KOPT-K1 (cell line): ENCODE measurements at regions not wholly inside any gene's neighbourhood (a gene's known extent, or its start where the extent isn't known, plus 50 kb on each side); places are given as distances from the start of the nearest gene placed in this dataset.
"Not testable (repeated sequence)": the region's sequence is repeated elsewhere in the genome, so short reads cannot be mapped to it uniquely, and the experiment has no call there.

Experiments
- H3K27ac ChIP-seq: fragments of 200-600 bp; sonication (generic); 2 replicates; pipeline ENCODE4 v1.5.1; 2016; ENCODE audit warnings: antibody characterized with exemption, mild to moderate bottlenecking, low read depth, low read length; ENCODE audit not compliant: poor library complexity, severe bottlenecking
- H3K36me3 ChIP-seq: fragments of 200-600 bp; sonication (generic); 2 replicates; pipeline ENCODE4 v1.5.1; 2017; ENCODE audit warnings: antibody characterized with exemption, mild to moderate bottlenecking, low read length, moderate library complexity; ENCODE audit not compliant: insufficient read depth
- H3K9me3 ChIP-seq: fragments of 200-600 bp; sonication (generic); 2 replicates; pipeline ENCODE4 v1.5.1; 2017; ENCODE audit warnings: antibody characterized with exemption, low read length, mild to moderate bottlenecking; ENCODE audit not compliant: insufficient read depth, poor library complexity, severe bottlenecking

DNA sequence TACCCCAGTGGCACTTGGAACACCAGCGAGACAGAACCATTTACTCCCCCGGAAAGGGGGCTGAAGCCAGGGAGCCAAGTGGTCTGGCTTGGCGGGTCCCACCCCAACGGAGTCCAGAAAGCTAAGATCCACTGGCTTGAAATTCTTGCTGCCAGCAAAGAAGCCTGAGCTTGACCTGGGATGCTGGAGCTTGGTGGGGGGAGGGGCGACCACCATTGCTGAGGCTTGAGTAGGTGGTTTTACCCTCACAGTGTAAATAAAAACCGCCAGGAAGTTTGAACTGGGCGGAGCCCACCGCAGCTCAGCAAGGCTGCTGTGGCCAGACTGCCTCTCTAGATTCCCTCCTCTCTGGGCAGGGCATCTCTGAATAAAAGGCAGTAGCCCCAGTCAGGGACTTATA is 62.8 kb downstream of the RPS24 start:
- H3K27ac ChIP-seq: peak overlapping the region; percentile 46
- H3K9me3 ChIP-seq, H3K36me3 ChIP-seq: not testable (repeated sequence)

DNA sequence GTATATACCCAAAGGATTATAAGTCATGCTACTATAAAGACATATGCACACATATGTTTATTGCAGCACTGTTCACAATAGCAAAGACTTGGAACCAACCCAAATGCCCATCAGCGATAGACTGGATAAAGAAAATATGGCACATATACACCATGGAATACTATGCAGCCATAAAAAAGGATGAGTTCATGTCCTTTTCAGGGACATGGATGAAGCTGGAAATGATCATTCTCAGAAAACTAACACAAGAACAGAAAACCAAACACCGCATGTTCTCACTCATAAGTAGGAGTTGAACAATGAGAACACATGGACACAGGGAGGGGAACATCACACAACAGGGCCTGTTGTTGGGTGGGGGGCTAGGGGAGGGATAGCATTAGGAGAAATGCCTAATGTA is 68.9 kb downstream of the RPS24 start:
- H3K9me3 ChIP-seq: peaks cover 28% of the 10 kb centered on the region
- not testable (repeated sequence) for H3K27ac ChIP-seq

DNA sequence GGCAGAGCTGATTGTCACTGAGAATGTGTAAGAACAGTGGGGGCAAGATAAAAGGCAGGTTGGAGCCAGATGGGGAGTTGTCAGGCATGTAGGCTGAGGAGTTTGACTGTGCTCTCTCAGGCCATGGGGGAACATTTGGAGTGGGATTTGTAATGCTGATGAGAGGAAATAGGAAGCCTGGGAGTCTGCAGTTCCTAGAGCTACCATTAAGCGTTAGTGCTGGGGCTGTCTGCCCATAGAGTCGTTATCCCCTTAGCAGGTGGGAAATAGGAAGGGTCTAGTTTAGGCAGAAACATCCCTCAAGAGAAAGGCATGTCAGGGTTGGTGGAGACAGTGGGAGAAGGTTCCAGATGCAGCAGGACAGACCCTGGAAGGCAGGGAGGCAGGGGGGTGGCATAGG is 75.5 kb downstream of the RPS24 start:
- Histone ChIP-seq H3K27ac (no peak overlapping the region), H3K36me3 (no peaks in the 10 kb centered on the region), H3K9me3 (peaks cover 36% of the 10 kb centered on the region)

More for the DNA sequence above, 68.9 kb downstream of the RPS24 start:
- not testable (repeated sequence) for H3K36me3 ChIP-seq

DNA sequence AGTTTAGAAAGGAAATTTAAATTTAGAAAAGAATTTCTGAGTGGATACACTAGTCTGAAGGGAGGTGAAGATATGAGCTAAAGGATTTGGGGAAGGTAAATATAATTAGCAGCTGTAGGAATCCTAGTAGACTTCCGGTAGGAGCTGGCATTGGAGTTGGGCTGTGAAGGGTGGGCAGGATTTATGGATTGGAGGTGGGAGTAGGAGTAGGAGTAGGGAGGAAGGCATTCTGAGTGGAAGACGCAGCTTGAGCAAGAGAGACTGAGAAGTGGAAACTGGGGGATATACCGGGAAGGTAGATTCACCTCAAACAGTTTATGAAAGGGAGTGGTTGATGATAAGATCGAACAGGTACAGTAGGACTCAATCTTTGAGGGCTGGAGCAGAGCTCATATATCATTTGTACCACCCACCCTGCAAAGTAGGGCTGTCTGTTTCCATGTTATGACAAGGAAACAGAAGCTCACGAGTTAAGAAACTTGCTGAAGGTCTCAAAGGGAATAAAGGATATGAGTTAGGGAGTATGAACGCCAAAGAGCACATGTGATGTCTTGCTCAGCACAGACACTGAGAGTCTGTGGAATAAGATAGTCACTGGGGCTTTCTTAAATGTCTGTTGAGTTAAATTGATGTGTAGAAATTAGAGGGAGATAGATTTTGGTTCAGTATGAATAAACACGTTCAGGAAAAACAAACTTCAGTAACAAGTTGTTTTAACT is 81.6 kb downstream of the RPS24 start:
- Histone ChIP-seq H3K27ac (no peak overlapping the region), H3K9me3 (no peaks in the 10 kb centered on the region), H3K36me3 (no peaks in the 10 kb centered on the region)

DNA sequence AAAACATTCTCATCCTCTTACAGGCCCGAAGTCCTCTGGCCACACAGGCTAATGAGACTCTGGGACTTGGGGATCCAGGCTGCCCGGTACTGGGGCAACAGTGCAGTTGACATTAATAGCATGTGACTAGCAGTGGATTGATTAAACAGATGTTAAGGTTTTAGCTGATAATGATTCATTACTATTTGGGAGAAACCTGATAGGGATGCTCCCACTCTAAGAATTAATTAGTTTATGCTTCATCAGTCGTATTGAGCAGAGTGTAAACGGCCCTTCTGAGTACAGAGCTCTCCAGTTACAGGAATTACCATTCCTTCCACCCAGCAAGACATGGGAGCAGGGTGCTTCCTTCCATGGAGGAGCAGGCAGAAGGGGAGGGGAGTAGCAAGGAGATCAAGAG is 82.7 kb downstream of the RPS24 start:
- no peak overlapping the region for H3K27ac ChIP-seq
- no peaks in the 10 kb centered on the region for H3K36me3 ChIP-seq
- peaks cover 2% of the 10 kb centered on the region for H3K9me3 ChIP-seq

DNA sequence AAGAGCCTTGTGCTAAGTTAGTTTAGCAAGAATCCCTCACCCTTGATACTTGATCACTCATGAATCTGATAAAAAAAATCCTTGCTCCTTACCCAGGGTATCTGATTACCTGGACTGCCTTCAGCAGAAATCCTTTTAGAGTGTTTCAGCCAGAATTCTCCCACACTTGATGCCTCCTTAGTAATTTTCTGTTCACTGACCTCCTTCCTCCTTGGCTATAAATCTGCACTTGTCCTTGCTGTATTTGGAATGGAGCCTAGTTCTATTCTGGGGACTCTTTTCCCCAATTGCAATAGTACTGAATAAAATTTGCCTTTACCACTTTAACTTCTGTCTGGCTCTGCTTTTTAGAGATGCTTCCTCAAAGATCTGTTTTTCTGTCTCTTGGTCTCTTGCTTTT is 84.9 kb downstream of the RPS24 start:
- Histone ChIP-seq H3K36me3 (no peaks in the 10 kb centered on the region), H3K27ac (no peak overlapping the region), H3K9me3 (peaks cover 23% of the 10 kb centered on the region)

DNA sequence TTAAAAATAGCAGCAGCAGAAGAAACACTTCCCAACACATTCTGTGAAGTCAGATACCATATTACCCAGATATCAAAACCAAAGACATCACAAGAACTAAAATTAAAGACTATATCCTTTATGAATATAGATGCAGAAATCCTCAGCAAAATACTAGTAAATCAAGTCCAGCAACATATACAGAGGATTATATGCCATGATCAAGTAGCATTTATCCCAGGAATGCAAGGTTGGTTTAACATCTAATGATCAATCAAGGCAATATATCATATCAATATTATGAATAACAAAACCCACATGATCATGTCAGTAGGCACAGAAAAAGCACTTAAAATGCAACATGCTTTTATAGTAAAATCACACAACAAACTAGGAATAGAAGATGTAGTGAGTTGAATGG is 88.1 kb downstream of the RPS24 start:
- Histone ChIP-seq H3K36me3 (no peaks in the 10 kb centered on the region), H3K9me3 (peaks cover 23% of the 10 kb centered on the region), H3K27ac (no peak overlapping the region)

DNA sequence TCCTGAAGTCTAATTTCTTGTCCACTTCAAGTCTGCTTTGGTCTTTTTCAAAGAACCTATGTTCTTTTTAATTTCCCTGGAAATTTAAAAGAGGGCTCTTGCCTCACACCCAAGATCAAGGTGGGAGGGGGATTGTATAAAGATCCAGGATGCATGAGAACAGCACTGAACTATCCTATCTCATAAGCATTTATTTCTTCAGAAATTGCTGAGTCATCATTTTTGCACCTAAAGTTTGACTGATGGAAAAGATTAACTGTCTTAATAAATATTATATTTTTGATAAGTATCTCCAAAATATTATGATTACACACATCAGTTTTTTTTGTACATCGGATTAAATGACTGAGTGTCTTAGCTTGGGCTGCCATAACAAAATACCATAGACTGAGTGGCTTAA is 90.5 kb downstream of the RPS24 start:
- Histone ChIP-seq H3K27ac (no peak overlapping the region), H3K9me3 (peaks cover 23% of the 10 kb centered on the region), H3K36me3 (no peaks in the 10 kb centered on the region)

DNA sequence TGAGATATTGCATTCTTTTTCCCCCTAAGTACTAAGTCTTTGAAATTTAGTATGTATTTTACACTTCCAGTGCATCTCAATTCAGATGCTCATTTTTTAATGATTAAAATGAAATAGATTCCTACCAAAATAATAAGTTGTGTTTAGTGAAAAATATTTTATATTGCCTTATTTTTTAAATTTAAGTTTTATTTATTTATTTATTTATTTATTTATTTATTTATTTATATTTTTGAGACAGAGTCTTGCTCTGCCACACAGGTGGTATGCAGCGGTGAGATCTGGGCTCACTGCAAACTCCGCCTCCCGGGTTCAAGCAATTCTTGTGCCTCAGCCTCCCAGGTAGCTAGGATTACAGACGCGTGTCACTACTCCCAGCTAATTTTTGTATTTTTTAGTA is 95.5 kb downstream of the RPS24 start:
- Histone ChIP-seq H3K9me3 (no peaks in the 10 kb centered on the region), H3K27ac (no peak overlapping the region), H3K36me3 (no peaks in the 10 kb centered on the region)

DNA sequence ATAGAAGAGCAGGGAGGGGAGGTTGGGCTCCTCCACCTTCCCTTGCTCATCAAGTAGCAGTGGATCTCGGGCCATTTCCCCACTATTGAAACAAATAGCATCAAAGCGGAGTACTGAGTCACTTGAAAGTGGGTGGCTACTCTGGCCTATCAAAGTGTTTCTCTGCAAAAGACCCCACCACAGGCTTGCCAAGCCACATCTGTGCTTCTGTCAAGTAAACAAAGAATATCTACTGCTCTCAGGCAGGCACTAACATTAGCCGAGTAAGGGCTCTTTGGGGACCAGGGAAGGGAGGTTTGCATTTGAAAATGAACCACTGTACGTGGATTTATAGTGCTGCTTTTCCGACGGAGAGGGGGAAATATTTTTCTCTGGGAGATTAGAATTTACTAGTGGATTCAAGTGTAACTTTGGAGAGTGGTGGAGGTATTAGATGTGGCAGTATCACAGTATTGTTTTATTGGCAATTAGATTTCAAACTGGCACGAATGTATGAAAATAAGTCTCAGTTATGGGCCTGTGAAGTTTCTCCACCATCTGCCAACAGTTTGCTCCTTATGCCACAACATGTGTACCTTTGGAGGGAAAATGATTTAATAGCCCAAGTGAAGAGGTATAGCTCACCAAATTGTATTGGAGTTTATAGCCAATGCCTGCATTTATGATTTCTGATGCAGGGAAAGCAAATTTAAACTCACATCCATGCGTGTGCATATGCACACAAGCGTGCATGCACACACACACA is 97.5 kb downstream of the RPS24 start:
- no peak overlapping the region for H3K27ac ChIP-seq
- no peaks in the 10 kb centered on the region for H3K36me3 ChIP-seq
- no peaks in the 10 kb centered on the region for H3K9me3 ChIP-seq

DNA sequence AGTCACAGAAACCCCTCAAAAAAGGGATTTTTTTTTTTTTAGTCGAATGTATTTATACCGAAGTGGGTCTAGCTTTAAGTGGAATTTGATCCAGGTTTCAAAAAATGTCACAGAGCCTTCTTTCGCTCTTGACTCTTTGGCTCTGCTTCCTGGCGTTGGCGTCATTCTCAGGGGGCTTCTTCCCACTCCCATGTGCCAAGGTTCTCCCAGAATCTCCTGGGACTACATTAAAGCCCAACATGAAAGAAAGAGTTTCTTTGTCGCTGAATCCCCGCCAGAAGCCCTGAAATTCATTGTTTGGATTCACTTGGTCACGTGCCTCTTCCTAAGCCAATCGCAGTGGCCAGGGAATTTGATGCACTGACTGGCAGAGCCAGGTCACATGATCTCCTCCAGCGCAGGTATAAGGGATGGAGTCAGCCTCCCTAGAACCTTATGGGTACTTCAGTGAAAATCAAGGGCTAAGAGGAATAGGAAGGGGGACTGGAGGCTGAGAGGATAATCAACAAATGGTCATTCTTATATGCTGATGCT is 101.2 kb downstream of the RPS24 start:
- Histone ChIP-seq H3K27ac (no peak overlapping the region), H3K9me3 (no peaks in the 10 kb centered on the region), H3K36me3 (no peaks in the 10 kb centered on the region)

DNA sequence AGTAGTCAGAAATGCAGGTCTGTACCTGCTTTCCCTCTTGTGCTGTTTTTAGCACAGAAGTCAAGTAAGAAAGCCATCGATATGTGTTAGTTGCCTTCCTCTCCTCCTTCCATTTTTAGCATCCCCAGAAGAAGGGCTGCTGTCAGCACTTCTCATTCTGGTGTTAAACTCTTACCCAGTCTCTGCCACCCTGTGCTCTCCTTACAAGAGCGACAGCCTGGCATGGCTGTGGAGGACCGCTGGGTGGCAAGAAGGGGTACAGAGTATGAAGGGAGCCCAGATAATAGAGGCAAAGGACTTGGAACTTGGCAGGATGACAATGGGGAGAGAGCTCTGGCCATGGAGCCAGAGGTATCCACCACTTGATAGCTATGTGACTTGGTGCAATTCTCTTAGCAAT is 103.5 kb downstream of the RPS24 start:
- Histone ChIP-seq H3K36me3 (no peaks in the 10 kb centered on the region), H3K9me3 (peaks cover 7% of the 10 kb centered on the region), H3K27ac (no peak overlapping the region)

DNA sequence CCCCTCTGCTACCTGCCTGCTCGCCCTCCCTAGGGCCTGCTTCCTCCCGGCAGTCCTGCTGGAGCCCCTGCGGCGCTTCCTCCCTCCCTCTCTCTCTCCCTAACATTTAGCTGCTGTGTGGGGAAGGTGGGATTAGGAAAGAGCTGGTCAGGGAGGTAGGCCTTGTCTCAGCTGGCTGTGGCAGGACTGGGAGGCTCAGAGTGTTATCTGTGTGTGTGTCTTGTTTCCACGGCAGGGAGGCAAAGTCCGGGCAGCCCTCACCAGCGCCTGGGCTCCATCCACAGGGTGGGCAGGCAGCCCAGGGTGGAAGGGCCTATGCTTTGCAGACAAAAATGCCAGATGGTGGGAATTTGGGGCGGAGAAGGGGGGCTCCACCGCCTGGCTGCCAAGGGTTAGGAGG is 105.7 kb downstream of the RPS24 start:
- Histone ChIP-seq H3K27ac (no peak overlapping the region), H3K9me3 (peaks cover 17% of the 10 kb centered on the region), H3K36me3 (no peaks in the 10 kb centered on the region)

DNA sequence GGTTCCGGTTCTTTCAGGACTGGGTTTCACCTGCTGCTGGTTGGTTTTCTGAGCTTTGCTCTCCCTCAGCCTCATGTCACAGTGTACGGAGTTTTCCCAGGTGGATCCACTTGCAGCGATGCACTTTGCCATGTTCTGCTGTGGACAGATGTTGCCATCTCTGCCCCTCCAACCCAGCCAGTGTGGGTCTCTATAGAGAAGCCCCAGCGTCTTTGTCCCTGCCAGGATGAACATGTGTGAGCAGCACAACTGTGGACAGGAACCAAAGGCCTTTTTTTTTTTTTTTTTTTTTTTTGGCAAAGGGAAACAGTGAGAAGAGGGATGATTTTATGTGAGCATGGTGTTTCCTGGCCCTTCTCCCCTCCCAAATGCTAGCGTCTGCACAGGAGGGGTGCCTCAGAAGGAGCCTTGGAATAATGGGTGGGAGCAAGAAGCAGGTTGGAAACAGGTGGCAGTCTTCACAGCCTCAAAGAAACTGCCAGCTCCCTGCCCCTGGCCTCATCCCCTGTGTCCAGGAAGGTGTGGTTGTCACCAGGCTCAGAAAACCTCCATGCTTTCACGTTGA is 106.5 kb downstream of the RPS24 start:
- Histone ChIP-seq H3K27ac (no peak overlapping the region), H3K9me3 (peaks cover 17% of the 10 kb centered on the region), H3K36me3 (no peaks in the 10 kb centered on the region)

DNA sequence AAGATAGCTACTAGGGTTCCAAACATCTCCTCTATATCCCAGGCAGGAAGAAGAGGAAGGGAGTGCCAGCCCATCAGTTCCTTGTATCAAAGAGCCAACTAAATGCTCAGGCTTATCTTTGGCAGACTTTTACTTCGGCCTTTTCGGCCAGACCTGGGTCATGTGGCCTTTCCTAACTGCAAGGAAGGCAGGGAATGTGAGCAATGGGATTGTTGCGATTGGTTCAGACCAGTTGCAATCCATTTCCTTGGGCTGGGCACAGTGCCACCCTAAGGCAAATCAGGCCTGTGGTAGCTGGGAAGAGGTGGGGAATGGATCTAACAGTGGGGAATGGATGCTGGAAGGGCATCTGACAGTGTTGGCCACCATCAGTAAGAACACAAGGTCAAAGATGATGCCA is 109.9 kb downstream of the RPS24 start:
- Histone ChIP-seq H3K27ac (no peak overlapping the region), H3K9me3 (peaks cover 17% of the 10 kb centered on the region), H3K36me3 (no peaks in the 10 kb centered on the region)
